ENCODE measurements at regions not wholly inside any gene's neighbourhood (a gene's known extent, or its start where the extent isn't known, plus 50 kb on each side); places are given as distances from the start of the nearest gene placed in this dataset.
A peak's percentile ranks its signal among the peaks of the same experiment; 100 is the strongest.

DNA sequence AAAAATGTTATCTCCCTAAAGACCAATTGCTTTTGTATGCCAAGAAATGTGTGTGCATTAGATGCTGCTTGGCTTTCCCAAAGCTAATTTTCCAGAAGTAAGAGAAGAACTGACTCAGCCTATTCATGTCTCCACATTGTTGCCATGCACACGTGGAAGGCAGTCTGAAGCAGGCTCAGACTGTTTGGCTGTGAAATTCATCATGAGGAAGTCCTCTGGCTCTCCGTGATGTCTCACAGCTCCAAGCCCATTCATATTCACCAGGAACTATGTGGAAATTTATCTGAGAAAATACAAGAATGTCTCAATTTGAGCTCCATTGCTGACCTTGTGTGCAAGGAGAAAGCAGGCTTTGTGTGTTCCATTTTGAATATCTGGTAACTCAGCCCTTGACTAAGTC, 1022.2 kb upstream of the GJE1 start:
- Mint-ChIP-seq H3K27ac (ENCODE audit: unreplicated experiment) (peak overlapping the region; percentile 22), H3K36me3 (ENCODE audit: low read depth, unreplicated experiment) (no peaks in the 10 kb centered on the region), H3K4me3 (ENCODE audit: unreplicated experiment) (no peak overlapping the region), H3K9me3 (ENCODE audit: unreplicated experiment) (no peaks in the 10 kb centered on the region), H3K4me1 (ENCODE audit: low read depth, unreplicated experiment) (peaks cover 17% of the 10 kb centered on the region), H3K27me3 (ENCODE audit: low read depth, unreplicated experiment) (no peaks in the 10 kb centered on the region)
- Histone ChIP-seq H4K20me1 (ENCODE audit: insufficient read depth, low read length) (no peaks in the 10 kb centered on the region), H3K9ac (ENCODE audit: low read length) (no peak overlapping the region), H3K27me3 (ENCODE audit: insufficient read depth, low read length) (no peaks in the 10 kb centered on the region), H3K79me2 (ENCODE audit: insufficient read depth, low read length) (no peaks in the 10 kb centered on the region), H2AFZ (ENCODE audit: low read depth, low read length) (peak overlapping the region; percentile 54), H3K36me3 (ENCODE audit: insufficient read depth, low read length) (no peaks in the 10 kb centered on the region), H3K4me1 (ENCODE audit: insufficient read depth, low read length) (peaks cover 9% of the 10 kb centered on the region), H3K9me3 (ENCODE audit: insufficient read depth, low read depth, low read length) (no peaks in the 10 kb centered on the region), H3K4me3 (ENCODE audit: insufficient read depth, low read depth, low read length) (no peak overlapping the region), H3K27ac (ENCODE audit: low read depth, low read length) (no peak overlapping the region), H3K4me2 (ENCODE audit: low read length) (no peak overlapping the region)
- TF ChIP-seq CTCF (IDR thresholded peaks at IDR 0.05; ENCODE audit: insufficient read depth, low read depth, low read length) (no peak), EZH2 (IDR thresholded peaks at IDR 0.05; ENCODE audit: insufficient read depth, low read length) (no peak)
- FAIRE-seq, result peak; percentile 29
- DNase-seq (ENCODE audit: low read depth), result peak; percentile 79

- Histone ChIP-seq H3K79me2 (ENCODE audit: insufficient read depth, low read length) (no peaks in the 10 kb centered on the region), H3K27me3 (ENCODE audit: insufficient read depth, low read length) (no peaks in the 10 kb centered on the region), H3K36me3 (ENCODE audit: insufficient read depth, low read length) (no peaks in the 10 kb centered on the region), H3K9me3 (ENCODE audit: insufficient read depth, low read depth, low read length) (peaks cover 2% of the 10 kb centered on the region), H3K4me1 (ENCODE audit: insufficient read depth, low read length) (peaks cover 9% of the 10 kb centered on the region), H3K9ac (ENCODE audit: low read length) (no peak overlapping the region), H3K27ac (ENCODE audit: low read depth, low read length) (no peak overlapping the region), H4K20me1 (ENCODE audit: insufficient read depth, low read length) (no peaks in the 10 kb centered on the region), H3K4me2 (ENCODE audit: low read length) (no peak overlapping the region), H2AFZ (ENCODE audit: low read depth, low read length) (peak overlapping the region; percentile 1), H3K4me3 (ENCODE audit: insufficient read depth, low read depth, low read length) (no peak overlapping the region)
- Mint-ChIP-seq H3K9me3 (ENCODE audit: unreplicated experiment) (peaks cover 3% of the 10 kb centered on the region), H3K27me3 (ENCODE audit: low read depth, unreplicated experiment) (no peaks in the 10 kb centered on the region), H3K4me1 (ENCODE audit: low read depth, unreplicated experiment) (peaks cover 22% of the 10 kb centered on the region), H3K36me3 (ENCODE audit: low read depth, unreplicated experiment) (no peaks in the 10 kb centered on the region), H3K4me3 (ENCODE audit: unreplicated experiment) (no peak overlapping the region), H3K27ac (ENCODE audit: unreplicated experiment) (peak overlapping the region; percentile 27)
- FAIRE-seq (no peak), DNase-seq (ENCODE audit: low read depth) (peak; percentile 69)
- TF ChIP-seq CTCF (IDR thresholded peaks at IDR 0.05; ENCODE audit: insufficient read depth, low read depth, low read length) (no peak), EZH2 (IDR thresholded peaks at IDR 0.05; ENCODE audit: insufficient read depth, low read length) (no peak)
Observed at GRCh38 chr6:141107591-141108160, 1025.0 kb upstream of the GJE1 start.

DNA sequence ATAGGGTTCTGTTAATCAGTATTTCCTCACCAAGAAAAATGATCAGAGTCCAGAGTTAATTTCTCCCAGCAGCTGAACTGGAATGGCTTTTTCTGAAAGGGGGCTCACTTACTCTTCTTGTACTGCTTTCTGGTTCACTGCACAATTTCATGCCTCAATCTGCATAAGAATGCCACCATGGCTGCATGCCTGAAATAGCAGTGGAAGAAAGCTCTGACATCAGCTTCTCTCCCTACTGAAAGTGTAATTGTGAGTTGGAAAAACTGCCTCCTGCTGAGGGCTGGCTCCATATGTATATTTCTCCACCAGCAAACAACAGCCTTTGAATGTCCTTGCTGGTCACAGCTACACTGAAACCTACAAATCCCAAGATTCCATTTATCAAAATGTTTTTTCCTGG, 1027.2 kb upstream of the GJE1 start:
- H3K9me3 ChIP-seq (ENCODE audit: insufficient read depth, low read depth, low read length), result peaks cover 2% of the 10 kb centered on the region
- DNase-seq (ENCODE audit: low read depth), result peak; percentile 95
- no peak overlapping the region for H3K4me3 ChIP-seq (ENCODE audit: insufficient read depth, low read depth, low read length)
- H3K27me3 ChIP-seq (ENCODE audit: insufficient read depth, low read length), result no peaks in the 10 kb centered on the region
- H3K36me3 ChIP-seq (ENCODE audit: insufficient read depth, low read length), result no peaks in the 10 kb centered on the region
- Mint-ChIP-seq H3K36me3 (ENCODE audit: low read depth, unreplicated experiment) (no peaks in the 10 kb centered on the region), H3K27me3 (ENCODE audit: low read depth, unreplicated experiment) (no peaks in the 10 kb centered on the region), H3K4me1 (ENCODE audit: low read depth, unreplicated experiment) (peaks cover 22% of the 10 kb centered on the region), H3K4me3 (ENCODE audit: unreplicated experiment) (no peak overlapping the region), H3K9me3 (ENCODE audit: unreplicated experiment) (peaks cover 3% of the 10 kb centered on the region), H3K27ac (ENCODE audit: unreplicated experiment) (peak overlapping the region; percentile 97)
- peak overlapping the region; percentile 51 for H2AFZ ChIP-seq (ENCODE audit: low read depth, low read length)
- H3K9ac ChIP-seq (ENCODE audit: low read length), result peak overlapping the region; percentile 25
- peaks cover 9% of the 10 kb centered on the region for H3K4me1 ChIP-seq (ENCODE audit: insufficient read depth, low read length)
- TF ChIP-seq EZH2 (IDR thresholded peaks at IDR 0.05; ENCODE audit: insufficient read depth, low read length), result no peak
- no peak for TF ChIP-seq CTCF (IDR thresholded peaks at IDR 0.05; ENCODE audit: insufficient read depth, low read depth, low read length)
- H3K4me2 ChIP-seq (ENCODE audit: low read length), result peak overlapping the region; percentile 31
- no peaks in the 10 kb centered on the region for H3K79me2 ChIP-seq (ENCODE audit: insufficient read depth, low read length)
- H4K20me1 ChIP-seq (ENCODE audit: insufficient read depth, low read length), result no peaks in the 10 kb centered on the region
- H3K27ac ChIP-seq (ENCODE audit: low read depth, low read length), result peak overlapping the region; percentile 76
- FAIRE-seq, result peak; percentile 60
